ENCODE measurements at regions not wholly inside any gene's neighbourhood (a gene's known extent, or its start where the extent isn't known, plus 50 kb on each side); places are given as distances from the start of the nearest gene placed in this dataset.

DNA sequence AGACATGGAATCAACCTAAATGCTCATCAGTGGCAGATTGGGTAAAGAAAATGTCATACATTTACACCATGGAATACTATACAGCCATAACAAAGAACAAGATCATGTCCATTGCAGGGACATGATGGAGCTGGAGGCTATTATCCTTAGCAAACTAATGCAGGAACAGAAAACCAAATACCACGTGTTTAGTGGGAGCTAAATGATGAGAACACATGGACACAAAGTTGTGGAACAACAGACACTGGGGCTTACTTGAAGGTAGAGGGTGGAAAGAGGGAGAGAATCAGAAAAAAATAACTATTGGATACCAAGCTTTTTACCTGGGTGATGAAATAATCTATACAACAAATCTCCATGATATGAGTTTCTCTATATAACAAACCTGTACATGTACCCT, 701.3 kb downstream of the TBC1D32 start:
- ATAC-seq (no peak), DNase-seq (no peak)
- no peaks in the 10 kb centered on the region for H3K4me1 ChIP-seq (ENCODE audit: low read depth)
- no peaks in the 10 kb centered on the region for H3K36me3 ChIP-seq (ENCODE audit: low read depth)
- no peak overlapping the region for H3K4me3 ChIP-seq
- intact Hi-C loops (cut with DNase I, micrococcal nuclease) = no loop called here
- TF ChIP-seq, protein P1, sequence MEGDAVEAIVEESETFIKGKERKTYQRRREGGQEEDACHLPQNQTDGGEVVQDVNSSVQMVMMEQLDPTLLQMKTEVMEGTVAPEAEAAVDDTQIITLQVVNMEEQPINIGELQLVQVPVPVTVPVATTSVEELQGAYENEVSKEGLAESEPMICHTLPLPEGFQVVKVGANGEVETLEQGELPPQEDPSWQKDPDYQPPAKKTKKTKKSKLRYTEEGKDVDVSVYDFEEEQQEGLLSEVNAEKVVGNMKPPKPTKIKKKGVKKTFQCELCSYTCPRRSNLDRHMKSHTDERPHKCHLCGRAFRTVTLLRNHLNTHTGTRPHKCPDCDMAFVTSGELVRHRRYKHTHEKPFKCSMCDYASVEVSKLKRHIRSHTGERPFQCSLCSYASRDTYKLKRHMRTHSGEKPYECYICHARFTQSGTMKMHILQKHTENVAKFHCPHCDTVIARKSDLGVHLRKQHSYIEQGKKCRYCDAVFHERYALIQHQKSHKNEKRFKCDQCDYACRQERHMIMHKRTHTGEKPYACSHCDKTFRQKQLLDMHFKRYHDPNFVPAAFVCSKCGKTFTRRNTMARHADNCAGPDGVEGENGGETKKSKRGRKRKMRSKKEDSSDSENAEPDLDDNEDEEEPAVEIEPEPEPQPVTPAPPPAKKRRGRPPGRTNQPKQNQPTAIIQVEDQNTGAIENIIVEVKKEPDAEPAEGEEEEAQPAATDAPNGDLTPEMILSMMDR (IDR thresholded peaks at IDR 0.05) = no peak
- H3K9me3 ChIP-seq = no peaks in the 10 kb centered on the region

DNA sequence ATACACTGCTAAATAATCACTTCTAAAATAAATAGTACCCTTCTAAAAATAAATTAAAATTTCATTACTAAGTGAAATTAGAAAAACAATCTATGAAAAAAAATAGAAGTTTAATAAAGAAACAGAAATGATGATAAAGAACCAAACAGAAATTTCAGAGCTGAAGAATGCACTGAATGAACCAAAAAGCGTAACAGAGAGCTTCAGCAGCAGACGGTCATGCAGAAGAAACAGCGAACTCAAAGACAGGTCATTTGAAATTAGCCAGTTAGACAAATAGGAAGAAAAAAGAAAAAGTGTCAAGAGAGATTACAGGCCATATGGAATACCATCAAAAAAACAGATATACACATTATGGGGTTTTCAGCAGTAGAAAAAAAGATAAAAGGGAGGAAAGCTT, 706.7 kb downstream of the TBC1D32 start:
- Histone ChIP-seq H3K9me3 (no peaks in the 10 kb centered on the region), H3K36me3 (ENCODE audit: low read depth) (no peaks in the 10 kb centered on the region), H3K4me1 (ENCODE audit: low read depth) (no peaks in the 10 kb centered on the region), H3K4me3 (no peak overlapping the region)
- intact Hi-C loops (cut with DNase I, micrococcal nuclease) = no loop called here
- DNase-seq = no peak
- TF ChIP-seq, protein P1 (IDR thresholded peaks at IDR 0.05) = no peak
- ATAC-seq = no peak

DNA sequence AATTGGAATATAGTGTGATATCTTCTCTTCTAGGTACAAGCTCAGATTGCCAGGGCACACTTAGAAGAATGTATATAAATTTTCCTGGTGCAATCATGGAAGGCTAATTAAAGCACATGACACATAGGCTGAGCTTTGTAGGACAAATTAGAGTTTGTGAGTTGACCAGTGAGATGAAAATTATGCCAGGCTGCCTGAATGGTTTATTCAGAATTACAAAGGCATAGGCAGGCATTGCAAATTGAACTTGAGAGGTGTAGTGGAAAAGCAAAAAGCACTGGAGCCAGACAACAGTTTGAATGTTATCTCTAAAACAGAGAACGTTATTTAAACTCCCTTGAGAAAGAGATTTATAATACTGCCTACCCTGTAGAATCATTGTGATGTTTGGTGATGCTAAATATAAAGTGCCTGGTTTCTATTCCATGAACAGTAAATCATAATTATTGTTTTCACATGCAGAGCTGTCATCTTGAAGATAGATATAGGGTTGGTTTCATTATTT, 712.1 kb downstream of the TBC1D32 start:
- H3K36me3 ChIP-seq (ENCODE audit: low read depth) = no peaks in the 10 kb centered on the region
- intact Hi-C loops (cut with DNase I, micrococcal nuclease) = no loop called here
- ATAC-seq = no peak
- TF ChIP-seq, protein P1 (IDR thresholded peaks at IDR 0.05) = no peak
- H3K9me3 ChIP-seq = no peaks in the 10 kb centered on the region
- H3K4me3 ChIP-seq = no peak overlapping the region
- no peaks in the 10 kb centered on the region for H3K4me1 ChIP-seq (ENCODE audit: low read depth)
- no peak for DNase-seq

DNA sequence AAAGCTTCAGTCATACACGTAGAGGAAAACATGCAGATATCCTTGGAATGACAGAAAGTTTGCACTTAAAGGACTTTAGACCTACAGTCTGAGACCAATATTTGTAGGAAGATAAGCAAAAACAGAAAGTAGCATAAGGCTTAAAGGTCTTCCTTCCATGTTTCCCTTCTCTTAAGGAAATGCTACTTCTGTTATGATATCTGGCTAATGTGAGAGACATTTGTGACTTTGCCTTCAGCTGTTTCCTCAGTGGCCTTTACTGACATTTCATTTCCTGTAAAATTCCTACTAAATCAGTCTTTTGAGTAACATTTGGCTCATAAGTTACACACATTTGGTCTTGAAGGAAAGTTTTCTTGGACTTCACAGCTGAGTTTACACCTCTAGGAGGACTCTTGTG, 713.4 kb downstream of the TBC1D32 start:
- Histone ChIP-seq H3K9me3 (no peaks in the 10 kb centered on the region), H3K4me3 (no peak overlapping the region), H3K36me3 (ENCODE audit: low read depth) (no peaks in the 10 kb centered on the region), H3K4me1 (ENCODE audit: low read depth) (no peaks in the 10 kb centered on the region)
- TF ChIP-seq, protein P1 (IDR thresholded peaks at IDR 0.05) = no peak
- DNase-seq = no peak
- no peak for ATAC-seq
- intact Hi-C loops (cut with DNase I, micrococcal nuclease) = no loop called here

DNA sequence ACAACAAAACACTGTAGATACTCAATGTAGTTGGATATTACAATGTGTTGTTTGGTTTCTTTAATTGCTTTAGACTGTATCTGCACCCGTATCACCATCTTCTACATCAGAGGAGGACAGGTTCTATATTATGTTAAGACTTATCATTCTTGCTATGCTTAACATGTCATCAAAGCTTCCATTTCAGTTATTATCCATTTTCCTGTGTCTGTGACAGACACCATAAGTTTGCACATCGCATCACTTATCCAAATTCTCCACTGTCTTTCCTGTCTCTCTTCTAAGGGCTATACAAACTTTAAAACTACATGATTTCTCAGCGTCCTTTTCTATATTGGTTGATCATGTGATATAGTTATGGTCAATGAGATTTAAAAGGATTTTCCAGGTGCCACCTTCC, 719.0 kb downstream of the TBC1D32 start:
- no peaks in the 10 kb centered on the region for H3K4me1 ChIP-seq (ENCODE audit: low read depth)
- no peak for ATAC-seq
- intact Hi-C loops (cut with DNase I, micrococcal nuclease) = no loop called here
- H3K36me3 ChIP-seq (ENCODE audit: low read depth) = no peaks in the 10 kb centered on the region
- H3K9me3 ChIP-seq = no peaks in the 10 kb centered on the region
- no peak overlapping the region for H3K4me3 ChIP-seq
- TF ChIP-seq, protein P1 (IDR thresholded peaks at IDR 0.05) = no peak
- no peak for DNase-seq

DNA sequence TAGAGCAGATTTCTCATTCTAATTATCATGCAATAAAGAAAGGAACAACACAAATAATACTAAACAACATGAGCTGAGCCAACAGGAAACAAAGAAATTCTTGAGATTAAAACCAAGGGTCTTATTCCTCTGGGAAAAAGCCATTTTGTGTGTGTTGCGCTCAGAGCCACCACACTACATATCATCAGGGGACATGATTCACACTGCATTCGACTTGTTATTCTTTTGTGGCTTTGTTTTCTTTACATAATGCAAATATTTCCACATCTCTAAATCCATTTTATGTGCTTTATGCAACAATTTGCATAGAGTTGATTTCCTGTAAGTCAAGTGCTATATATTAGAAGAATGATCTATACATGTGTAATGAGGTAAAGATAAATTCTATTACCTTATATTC, 719.6 kb downstream of the TBC1D32 start:
- H3K4me3 ChIP-seq = no peak overlapping the region
- TF ChIP-seq, protein P1 (IDR thresholded peaks at IDR 0.05) = no peak
- H3K36me3 ChIP-seq (ENCODE audit: low read depth) = no peaks in the 10 kb centered on the region
- ATAC-seq (no peak), DNase-seq (no peak)
- no peaks in the 10 kb centered on the region for H3K4me1 ChIP-seq (ENCODE audit: low read depth)
- intact Hi-C loops (cut with DNase I, micrococcal nuclease) = no loop called here
- no peaks in the 10 kb centered on the region for H3K9me3 ChIP-seq
